GM19452 (cell line): ENCODE measurements at regions not wholly inside any gene's neighbourhood (a gene's known extent, or its start where the extent isn't known, plus 50 kb on each side); places are given as distances from the start of the nearest gene placed in this dataset.

Experiments
- ATAC-seq: cut with Tn5 transposase; IDR thresholded peaks from one replicate; pipeline ENCODE4 v1.9.1; 2021; ENCODE audit not compliant: unreplicated experiment

GRCh38 chr18:37724206-37724605 is 158.6 kb upstream of the CELF4 start:
- no peak for ATAC-seq

GRCh38 chr18:37721544-37722522 is 156.2 kb upstream of the CELF4 start:
- ATAC-seq = no peak

DNA sequence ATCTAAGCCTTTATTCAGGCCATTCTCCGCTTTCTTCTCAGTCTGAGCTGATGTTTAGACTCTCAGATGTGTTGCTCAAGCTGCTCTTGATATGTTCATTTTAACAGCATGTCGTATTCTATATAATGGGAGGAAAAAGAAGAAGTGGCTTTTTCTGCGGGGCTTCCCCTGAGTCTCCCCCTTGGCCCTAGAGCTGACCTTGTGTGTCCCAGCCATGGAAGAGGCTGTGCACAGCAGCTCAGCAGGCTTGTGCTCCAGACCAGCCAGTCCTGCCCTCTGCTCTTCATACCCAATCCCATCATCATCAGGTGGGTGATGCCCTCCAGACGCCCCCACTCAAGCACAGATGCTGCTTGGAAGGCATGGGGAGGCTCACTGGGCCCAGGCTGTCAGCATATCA is 155.1 kb upstream of the CELF4 start:
- ATAC-seq = no peak

DNA sequence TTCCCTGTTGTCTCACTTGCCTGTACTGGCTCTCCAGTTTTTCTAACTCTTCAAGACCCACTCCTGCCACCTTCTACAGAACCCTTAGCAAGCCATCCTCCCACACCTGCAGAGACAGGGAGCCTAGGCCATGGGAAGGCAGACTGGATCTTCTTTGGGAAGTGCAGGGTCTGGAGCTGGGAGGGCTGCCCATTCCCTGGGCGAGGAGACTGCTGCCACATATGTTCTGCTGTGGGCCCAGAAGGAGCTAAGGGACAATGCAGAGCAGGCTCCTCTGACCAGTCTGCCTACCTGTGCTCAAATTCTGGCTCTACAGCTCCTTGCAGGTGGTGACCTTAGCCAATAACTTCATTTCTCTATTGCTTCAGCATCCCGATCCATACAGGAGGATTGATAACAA is 152.1 kb upstream of the CELF4 start:
- ATAC-seq = no peak

GRCh38 chr18:37717098-37717497 is 151.5 kb upstream of the CELF4 start:
- ATAC-seq = no peak

DNA sequence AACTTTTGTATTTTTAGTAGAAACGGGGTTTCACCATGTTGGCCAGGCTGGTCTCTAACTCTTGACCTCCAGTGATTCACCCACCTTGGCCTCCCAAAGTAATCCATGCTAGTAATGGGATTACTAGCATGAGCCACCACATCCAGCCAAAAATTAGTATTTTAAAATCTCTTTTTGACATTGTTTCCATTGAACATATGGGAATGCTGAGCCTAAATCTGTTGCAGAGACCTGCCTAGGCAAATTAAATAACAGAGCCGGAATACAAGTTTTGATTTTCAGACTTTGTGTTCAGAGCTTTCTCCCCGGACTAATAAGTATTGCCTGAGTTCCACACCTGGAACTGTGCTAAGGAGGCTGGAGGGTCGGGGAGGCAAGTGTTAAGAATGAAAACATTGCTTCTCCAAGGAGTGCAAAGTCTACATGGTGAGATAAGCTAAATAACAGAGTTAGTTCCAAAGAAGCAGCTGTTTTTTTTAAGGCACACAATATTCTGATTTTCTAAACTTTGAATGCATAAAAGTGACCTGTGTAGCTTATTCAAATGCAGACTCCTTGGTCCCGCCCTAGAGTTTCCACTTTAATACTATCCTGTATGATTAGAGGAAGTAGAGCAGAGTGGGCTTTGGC is 150.6 kb upstream of the CELF4 start:
- no peak for ATAC-seq

DNA sequence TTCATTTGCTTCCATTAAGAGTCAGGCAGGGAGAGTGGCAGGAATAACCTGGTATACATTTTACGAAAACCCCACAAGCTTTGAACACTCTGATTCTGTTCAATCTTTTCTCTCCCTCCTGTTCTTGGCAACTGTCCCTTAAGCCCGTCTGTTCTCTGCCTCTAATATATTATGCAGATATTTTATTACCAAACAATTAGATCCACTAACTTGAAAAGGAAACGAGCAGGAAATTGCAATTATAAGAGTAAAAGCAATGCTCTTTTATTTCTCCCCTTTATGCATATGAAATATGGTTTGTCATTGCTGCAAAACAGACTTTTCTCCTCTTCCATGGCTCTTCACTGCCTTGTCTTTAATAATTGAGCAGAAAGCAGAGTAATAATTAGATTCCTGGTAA is 149.1 kb upstream of the CELF4 start:
- no peak for ATAC-seq

DNA sequence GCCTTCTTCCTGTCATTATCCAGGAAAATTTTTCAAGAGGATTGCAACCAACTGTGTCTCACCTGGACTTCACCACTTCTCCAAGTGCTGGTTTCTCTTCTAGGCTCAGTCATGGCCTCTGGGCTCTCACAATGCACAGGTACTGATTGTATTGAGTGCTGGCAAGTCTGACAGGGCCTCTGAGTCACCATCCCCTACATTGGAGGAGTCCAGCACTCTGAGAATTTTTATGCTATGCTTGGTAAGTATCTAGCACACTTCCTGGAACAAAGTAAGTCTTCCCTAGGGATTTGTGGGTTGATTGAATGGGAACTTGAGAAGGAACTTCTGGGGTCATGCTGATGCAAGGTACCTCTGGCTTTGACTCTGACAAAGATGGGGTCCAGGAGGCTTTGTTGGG is 147.2 kb upstream of the CELF4 start:
- no peak for ATAC-seq

- no peak for ATAC-seq
Measured at GRCh38 chr18:37711766-37712505, 146.3 kb upstream of the CELF4 start.

- no peak for ATAC-seq
Measured at GRCh38 chr18:37710726-37711125, 145.1 kb upstream of the CELF4 start.

DNA sequence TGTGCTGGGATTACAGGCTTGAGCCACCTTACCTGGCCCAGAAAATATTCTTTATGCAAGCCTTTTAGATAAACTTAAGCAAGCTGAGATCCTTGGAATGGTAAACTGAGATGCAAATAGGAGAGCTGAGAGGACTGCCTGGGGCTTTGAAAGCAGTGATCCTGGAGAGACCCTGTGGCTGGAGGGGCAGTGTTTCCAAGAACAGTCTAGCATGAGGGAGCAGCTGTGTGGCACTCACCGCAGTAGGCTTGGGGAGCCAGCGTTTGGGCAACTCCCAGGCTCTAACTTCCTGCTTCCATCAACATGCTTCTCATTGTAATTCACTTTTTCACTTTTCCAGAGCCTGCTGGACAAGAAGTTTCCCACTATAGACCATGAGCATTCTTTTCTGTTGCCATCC is 144.1 kb upstream of the CELF4 start:
- ATAC-seq = no peak

DNA sequence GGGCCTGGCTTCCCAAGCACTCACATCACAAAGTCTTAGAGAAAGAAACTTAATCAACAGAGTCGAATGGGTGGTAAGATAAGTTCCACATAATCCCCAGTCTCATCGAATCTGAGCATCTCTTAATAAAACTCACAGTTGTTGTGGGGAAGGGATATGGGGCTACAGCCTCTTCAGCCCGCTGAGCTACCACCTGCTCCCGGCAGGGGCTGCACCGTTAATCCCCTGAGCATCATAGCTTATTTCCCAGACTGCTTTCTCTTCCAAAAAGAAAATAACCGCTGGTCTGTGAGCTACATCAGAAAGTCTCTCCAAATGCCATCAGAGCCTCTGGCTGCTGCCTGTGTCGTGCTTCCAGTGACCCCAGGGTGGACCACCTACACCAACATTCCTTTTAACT is 139.4 kb upstream of the CELF4 start:
- ATAC-seq = no peak

DNA sequence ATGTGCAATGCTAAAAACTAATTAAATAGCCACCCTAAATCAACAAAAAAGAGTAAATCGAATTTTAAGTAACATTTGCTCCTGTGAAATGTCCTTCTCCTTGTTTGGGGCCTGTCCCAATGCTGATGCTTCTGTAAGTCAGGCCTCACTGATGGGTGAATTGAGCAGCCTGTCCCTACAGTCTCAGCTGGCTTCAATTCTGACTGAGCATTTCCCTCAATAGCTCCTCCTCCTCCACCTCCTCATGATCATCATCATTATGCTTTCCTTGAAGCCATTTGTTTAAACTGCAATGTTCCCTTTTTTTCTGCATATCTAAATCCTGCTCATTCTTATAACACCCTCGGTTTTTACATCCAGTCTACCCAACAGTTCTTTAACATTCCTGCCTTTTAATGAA is 137.2 kb upstream of the CELF4 start:
- ATAC-seq = no peak

- no peak for ATAC-seq
Measured at GRCh38 chr18:37701967-37702366, 136.4 kb upstream of the CELF4 start.

- ATAC-seq = no peak
Measured at GRCh38 chr18:37698508-37699040, 133.0 kb upstream of the CELF4 start.

DNA sequence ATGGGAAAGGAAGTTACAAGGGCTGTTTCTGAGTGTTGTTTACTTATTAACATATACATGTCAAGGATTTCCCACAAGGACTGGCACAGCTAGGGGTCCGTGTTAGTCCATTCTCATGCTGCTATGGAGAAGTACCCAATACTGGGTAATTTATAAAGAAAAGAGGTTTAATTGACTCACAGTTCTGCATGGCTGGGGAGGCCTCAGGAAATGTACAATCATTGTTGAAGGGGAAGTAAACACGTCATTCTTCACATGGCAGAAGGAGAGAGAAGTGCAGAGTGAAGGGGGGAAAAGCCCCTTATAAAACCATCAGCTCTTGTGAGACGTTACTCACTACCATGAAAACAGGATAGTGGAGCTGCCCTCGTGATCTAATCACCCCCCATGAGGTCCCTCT is 128.9 kb upstream of the CELF4 start:
- no peak for ATAC-seq

GRCh38 chr18:37691162-37691561 is 125.6 kb upstream of the CELF4 start:
- ATAC-seq = no peak

DNA sequence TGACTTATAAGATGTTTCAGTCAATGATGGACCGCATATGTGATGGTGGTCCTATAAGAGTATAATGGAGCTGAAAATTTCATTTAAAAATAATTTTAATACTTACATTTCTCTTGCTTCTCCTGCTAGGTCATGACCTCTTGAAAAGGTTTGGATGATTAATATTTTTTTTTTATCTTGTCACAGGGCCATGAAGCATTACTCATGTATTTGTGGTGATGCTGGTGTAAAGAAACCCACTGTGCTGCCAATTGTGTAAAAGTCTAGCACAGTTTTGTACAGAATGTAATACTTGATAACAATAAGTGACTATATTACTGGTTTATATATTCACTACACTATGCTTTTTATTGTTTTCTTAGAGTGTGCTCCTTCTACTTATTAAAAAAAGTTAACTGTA is 124.2 kb upstream of the CELF4 start:
- ATAC-seq = no peak

GRCh38 chr18:37684590-37684989 is 119.0 kb upstream of the CELF4 start:
- ATAC-seq = no peak

DNA sequence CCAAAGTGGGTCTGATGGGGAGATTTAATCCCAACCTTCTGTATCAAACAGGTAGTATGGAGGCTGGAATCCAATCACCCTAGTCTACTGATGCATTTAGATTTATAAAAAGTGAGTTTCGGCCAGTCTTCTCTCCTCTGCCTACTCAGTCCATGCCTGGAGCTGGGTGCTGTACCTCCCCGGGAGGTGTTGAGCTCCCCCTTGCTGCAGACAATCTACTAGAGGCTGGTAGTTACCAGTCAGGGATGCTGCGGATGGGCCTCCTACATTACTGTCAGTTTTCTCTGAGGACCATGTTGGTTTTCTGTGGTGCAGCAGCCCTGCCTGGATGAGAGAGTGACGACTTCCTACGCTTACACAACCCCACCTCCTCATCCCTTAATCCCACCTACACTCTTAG is 118.6 kb upstream of the CELF4 start:
- no peak for ATAC-seq

DNA sequence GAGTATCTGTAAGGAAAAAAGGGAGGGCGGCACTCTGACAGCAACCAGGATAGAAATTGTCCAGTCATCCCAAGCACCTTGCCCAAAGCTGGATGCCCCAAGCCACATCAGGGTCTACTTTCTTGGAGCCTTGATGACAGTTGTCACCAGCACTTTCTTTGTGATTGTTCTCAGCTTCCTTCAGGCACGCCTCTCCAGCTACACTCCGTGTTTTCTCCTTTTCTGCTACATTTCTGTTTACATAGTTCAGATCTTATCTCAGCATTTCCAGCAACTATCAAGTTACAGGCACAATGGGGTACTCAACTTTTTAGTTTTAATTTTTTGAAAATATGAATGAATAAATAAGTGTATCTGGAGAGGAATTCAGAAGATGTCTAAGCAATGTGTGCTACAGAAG is 115.3 kb upstream of the CELF4 start:
- no peak for ATAC-seq

DNA sequence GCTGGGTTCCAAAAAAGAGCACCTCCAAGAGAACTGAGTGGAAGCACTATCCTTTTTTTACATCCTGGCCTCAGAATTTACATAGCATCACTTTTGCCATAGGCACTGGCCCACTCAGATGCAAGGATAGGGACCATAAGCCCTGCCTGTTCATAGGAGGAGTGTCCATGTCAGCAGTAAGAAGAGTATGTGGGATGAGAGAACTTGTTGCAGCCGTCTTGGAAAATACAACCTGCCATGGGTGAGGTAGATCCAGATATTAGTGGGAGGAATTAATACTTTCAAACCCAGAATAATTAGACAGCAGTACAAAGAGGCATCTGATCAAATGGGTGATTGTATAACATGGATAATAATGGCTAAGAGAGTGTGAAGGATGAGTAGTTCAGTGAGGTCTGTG is 110.7 kb upstream of the CELF4 start:
- ATAC-seq = no peak
